ENCODE measurements at regions not wholly inside any gene's neighbourhood (a gene's known extent, or its start where the extent isn't known, plus 50 kb on each side); places are given as distances from the start of the nearest gene placed in this dataset.
"Not testable (repeated sequence)": the region's sequence is repeated elsewhere in the genome, so short reads cannot be mapped to it uniquely, and the experiment has no call there.

- no peak for TF ChIP-seq CTCF (IDR thresholded peaks at IDR 0.05; ENCODE audit: insufficient read depth, low read depth, low read length)
- no peak for DNase-seq (ENCODE audit: low read depth)
- no peak overlapping the region for H3K4me3 ChIP-seq (ENCODE audit: low read depth, low read length)
Measured at GRCh38 chr12:30278401-30278800, 417.3 kb downstream of the IPO8 start.

GRCh38 chr12:30272515-30272914, 423.2 kb downstream of the IPO8 start:
- DNase-seq (ENCODE audit: low read depth); H3K4me3 ChIP-seq (ENCODE audit: low read depth, low read length): not testable (repeated sequence)

GRCh38 chr12:30269496-30269895, 426.2 kb downstream of the IPO8 start:
- peak; percentile 53 for DNase-seq (ENCODE audit: low read depth)
- no peak for TF ChIP-seq CTCF (IDR thresholded peaks at IDR 0.05; ENCODE audit: insufficient read depth, low read depth, low read length)
- no peak overlapping the region for H3K4me3 ChIP-seq (ENCODE audit: low read depth, low read length)

GRCh38 chr12:30268041-30268440, 427.6 kb downstream of the IPO8 start:
- no peak for DNase-seq (ENCODE audit: low read depth)
- no peak for TF ChIP-seq CTCF (IDR thresholded peaks at IDR 0.05; ENCODE audit: insufficient read depth, low read depth, low read length)
- H3K4me3 ChIP-seq (ENCODE audit: low read depth, low read length), result no peak overlapping the region

- no peak for TF ChIP-seq CTCF (IDR thresholded peaks at IDR 0.05; ENCODE audit: insufficient read depth, low read depth, low read length)
- DNase-seq (ENCODE audit: low read depth), result no peak
- no peak overlapping the region for H3K4me3 ChIP-seq (ENCODE audit: low read depth, low read length)
Measured at GRCh38 chr12:30263434-30263833, 432.2 kb downstream of the IPO8 start.

GRCh38 chr12:30257618-30258017, 438.1 kb downstream of the IPO8 start:
- no peak for TF ChIP-seq CTCF (IDR thresholded peaks at IDR 0.05; ENCODE audit: insufficient read depth, low read depth, low read length)
- DNase-seq (ENCODE audit: low read depth), result no peak
- no peak overlapping the region for H3K4me3 ChIP-seq (ENCODE audit: low read depth, low read length)

- H3K4me3 ChIP-seq (ENCODE audit: low read depth, low read length), result no peak overlapping the region
- TF ChIP-seq CTCF (IDR thresholded peaks at IDR 0.05; ENCODE audit: insufficient read depth, low read depth, low read length), result no peak
- no peak for DNase-seq (ENCODE audit: low read depth)
Measured at GRCh38 chr12:30251546-30251945, 444.1 kb downstream of the IPO8 start.
